A549 (cell line): ENCODE measurements at regions not wholly inside any gene's neighbourhood (a gene's known extent, or its start where the extent isn't known, plus 50 kb on each side); places are given as distances from the start of the nearest gene placed in this dataset.

Source experiments
- ATAC-seq, 2 experiments: fragments of 200-7000 bp in 1 of 2; fragments of >200 bp in 1 of 2; cut with Nextera tagmentation in 1 of 2; cut with Tn5 transposase in 1 of 2; 3 replicates each; pipeline versions ENCODE4 v1.8.0 to v1.9.1; 2018 to 2020; ENCODE audit warnings: mild to moderate bottlenecking in 1 of 2, moderate library complexity in 1 of 2
- CTCF ChIA-PET: fragments of 300-600 bp; sonication (Branson Sonifier 250); formaldehyde crosslinking; extraction: SDS; loops from one replicate; lab custom pipeline; 2021; ENCODE audit warnings: antibody characterized with exemption, inconsistent platforms; lab: Yijun Ruan, JAX
- POLR2A ChIA-PET: fragments of 350-600 bp; formaldehyde crosslinking; extraction: SDS; loops from one replicate; lab custom pipeline; 2021; ENCODE audit warnings: antibody characterized with exemption, inconsistent platforms; lab: Yijun Ruan, JAX
- DNase-seq, 2 experiments: peaks; one replicate each; pipeline versions ENCODE4 v3.0.0 to v3.0.0-alpha.2; 2011 to 2016; ENCODE audit warnings: low read depth in 1 of 2, low spot score in 1 of 2
- FAIRE-seq: peaks from 2 replicates; lab custom pipeline; 2011; peaks lifted over from hg19 to GRCh38; lab: Jason Lieb, UNC
- H3K27ac ChIP-seq, 2 experiments: fragments of >200 bp; sonication (Bioruptor Twin); formaldehyde crosslinking; 3 replicates each; pipeline ENCODE4 v1.5.1; 2016 to 2017
- H3K4me1 ChIP-seq: fragments of >200 bp; sonication (Bioruptor Twin); formaldehyde crosslinking; 3 replicates; pipeline ENCODE4 v1.6.1; 2016
- H3K4me2 ChIP-seq: fragments of >200 bp; sonication (Bioruptor Twin); formaldehyde crosslinking; 3 replicates; pipeline ENCODE4 v1.6.1; 2016
- H3K4me3 ChIP-seq: fragments of >200 bp; sonication (Bioruptor Twin); formaldehyde crosslinking; 3 replicates; pipeline ENCODE4 v1.5.1; 2016
- H3K9me3 ChIP-seq: fragments of >200 bp; sonication (Bioruptor Twin); formaldehyde crosslinking; 3 replicates; pipeline ENCODE4 v1.6.1; 2016
- CBX2 ChIP-seq: fragments of 200-600 bp; sonication (generic); IDR thresholded peaks from 2 replicates; pipeline ENCODE4 v1.6.1; 2016; ENCODE audit warnings: low read depth, mild to moderate bottlenecking, borderline replicate concordance
- CBX8 ChIP-seq: fragments of 200-600 bp; sonication (generic); IDR thresholded peaks from 2 replicates; pipeline ENCODE4 v1.6.1; 2016
- CEBPB ChIP-seq, 2 experiments: fragments of >200 bp in 1 of 2; sonication (Bioruptor Twin) in 1 of 2; formaldehyde crosslinking in 1 of 2; IDR thresholded peaks; 2 replicates each; pipeline ENCODE4 v1.6.1; 2012 to 2016
- CHD4 ChIP-seq: fragments of 200-600 bp; sonication (generic); IDR thresholded peaks from 2 replicates; pipeline ENCODE4 v1.6.1; 2016; ENCODE audit warnings: antibody characterized with exemption, mild to moderate bottlenecking, borderline replicate concordance
- E2F6 ChIP-seq: IDR thresholded peaks from 2 replicates; pipeline ENCODE4 v1.6.1; 2012; ENCODE audit warnings: low read depth, borderline replicate concordance
- EHMT2 ChIP-seq: fragments of 200-600 bp; sonication (generic); IDR thresholded peaks from 2 replicates; pipeline ENCODE4 v1.6.1; 2016; ENCODE audit warnings: antibody characterized with exemption, low read depth, mild to moderate bottlenecking, moderate library complexity
- ESRRA ChIP-seq: fragments of 150-350 bp; IDR thresholded peaks from 2 replicates; pipeline ENCODE4 v1.6.1; 2014; ENCODE audit warnings: mild to moderate bottlenecking, low read length, borderline replicate concordance
- FOSL2 ChIP-seq, 2 experiments: fragments of 450-650 bp in 1 of 2; fragments of >200 bp in 1 of 2; sonication (Bioruptor Twin) in 1 of 2; formaldehyde crosslinking; IDR thresholded peaks; 2 replicates each; pipeline versions ENCODE4 v1.5.0 to v1.6.1; 2016 to 2020; ENCODE audit warnings: mild to moderate bottlenecking in 1 of 2, moderate library complexity in 1 of 2
- FOXS1 ChIP-seq: fragments of 250-450 bp; sonication (Bioruptor Pico); IDR thresholded peaks from 2 replicates; pipeline ENCODE4 v1.5.0; 2020; ENCODE audit warnings: mild to moderate bottlenecking, moderate library complexity
- HEYL ChIP-seq: fragments of 250-450 bp; sonication (Bioruptor Pico); IDR thresholded peaks from 2 replicates; pipeline ENCODE4 v1.8.0; 2021; ENCODE audit warnings: mild to moderate bottlenecking, moderate library complexity
- HOXB13 ChIP-seq: fragments of 250-450 bp; sonication (Bioruptor Pico); IDR thresholded peaks from 2 replicates; pipeline ENCODE4 v1.5.0; 2020; ENCODE audit warnings: low read depth, mild to moderate bottlenecking, moderate library complexity
- JUN ChIP-seq, 2 experiments: fragments of >200 bp; sonication (Bioruptor Twin); formaldehyde crosslinking; IDR thresholded peaks; 2 replicates in 1 of 2; 3 replicates in 1 of 2; pipeline ENCODE4 v1.6.1; 2016 to 2017
- KDM5A ChIP-seq: fragments of 200-600 bp; sonication (generic); IDR thresholded peaks from 2 replicates; pipeline ENCODE4 v1.6.1; 2016; ENCODE audit warnings: antibody characterized with exemption, mild to moderate bottlenecking
- MAFK ChIP-seq: fragments of 450-650 bp; IDR thresholded peaks from 2 replicates; pipeline ENCODE4 v1.6.1; 2014; ENCODE audit not compliant: partially characterized antibody
- MAX ChIP-seq: IDR thresholded peaks from 2 replicates; pipeline ENCODE4 v1.6.1; 2012
- MYC ChIP-seq: IDR thresholded peaks from 2 replicates; pipeline ENCODE4 v1.6.1; 2012; ENCODE audit warnings: mild to moderate bottlenecking, inconsistent platforms, low read length, improper control_type of control experiment, borderline replicate concordance
- NFE2L2 ChIP-seq: fragments of 150-350 bp; conservative IDR thresholded peaks from 2 replicates; pipeline ENCODE4 v1.6.1; 2014; ENCODE audit warnings: low read length
- RARB ChIP-seq: fragments of 250-450 bp; sonication (Bioruptor Pico); IDR thresholded peaks from 2 replicates; pipeline ENCODE4 v1.8.0; 2021; ENCODE audit warnings: mild to moderate bottlenecking, moderate library complexity
- RNF2 ChIP-seq: fragments of 200-600 bp; sonication (generic); IDR thresholded peaks from 2 replicates; pipeline ENCODE4 v1.6.1; 2016; ENCODE audit warnings: low read depth, mild to moderate bottlenecking, antibody characterized with exemption, moderate library complexity, borderline replicate concordance
- SREBF2 ChIP-seq: fragments of 450-650 bp; IDR thresholded peaks from 2 replicates; pipeline ENCODE4 v1.6.1; 2014; ENCODE audit warnings: mild to moderate bottlenecking, moderate library complexity
- USF2 ChIP-seq: fragments of 450-650 bp; IDR thresholded peaks from 2 replicates; pipeline ENCODE4 v1.6.1; 2014; ENCODE audit warnings: antibody characterized with exemption
- ZC3H11A ChIP-seq: fragments of 450-650 bp; IDR thresholded peaks from 2 replicates; pipeline ENCODE4 v1.6.1; 2014; ENCODE audit warnings: antibody characterized with exemption, mild to moderate bottlenecking
- ZSCAN20 ChIP-seq: fragments of 250-450 bp; sonication (Bioruptor Pico); IDR thresholded peaks from 2 replicates; pipeline ENCODE4 v1.8.0; 2022; ENCODE audit warnings: mild to moderate bottlenecking, moderate library complexity
- WGBS: methylation state at CpG from one replicate; pipeline ENCODE4 v1.1.6; 2017; ENCODE audit errors: missing lambda C conversion rate; 5-methylcytosine and 5-hydroxymethylcytosine counted together
- TF ChIP-seq, protein P1 (sequence below): fragments of 150-350 bp; IDR thresholded peaks from 2 replicates; pipeline ENCODE4 v1.6.1; 2014; ENCODE audit warnings: low read depth, mild to moderate bottlenecking, low read length
- TF ChIP-seq, protein P2 (sequence below): fragments of 250-450 bp; sonication (Bioruptor Pico); IDR thresholded peaks from 2 replicates; pipeline ENCODE4 v1.5.0; 2020; ENCODE audit warnings: low read depth, mild to moderate bottlenecking, moderate library complexity
- TF ChIP-seq, protein P3 (sequence below): IDR thresholded peaks from 2 replicates; pipeline ENCODE4 v1.6.1; 2012

DNA sequence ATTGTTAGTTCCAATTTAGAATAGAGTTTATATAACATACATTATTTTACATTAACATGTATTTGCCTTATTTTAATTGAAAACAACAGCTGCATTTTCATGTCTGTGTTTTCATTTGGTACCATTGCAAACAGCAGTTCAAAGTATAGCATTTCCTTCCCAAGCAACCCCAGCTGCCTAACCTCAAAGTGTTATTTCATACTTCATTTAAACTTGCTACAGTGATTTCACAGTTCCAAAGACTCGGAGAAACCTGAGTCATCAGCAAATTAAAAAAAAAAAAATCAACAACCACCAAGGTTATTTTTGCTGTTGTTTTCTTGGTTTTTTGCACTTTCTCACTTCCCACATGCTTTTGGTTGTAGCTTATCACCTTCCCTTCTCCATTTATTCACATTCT lies 236.5 kb upstream of the SPHKAP start:
- FAIRE-seq: no peak
- H3K4me1 ChIP-seq: no peaks in the 10 kb centered on the region
- H3K9me3 ChIP-seq: no peaks in the 10 kb centered on the region
- H3K27ac ChIP-seq: no peak overlapping the region
- DNase-seq: no peak
- CTCF ChIA-PET: no interaction called here
- POLR2A ChIA-PET: no interaction called here
- ATAC-seq: no peak
- no peak overlapping the region for H3K4me2 ChIP-seq
- TF ChIP-seq, protein P1, sequence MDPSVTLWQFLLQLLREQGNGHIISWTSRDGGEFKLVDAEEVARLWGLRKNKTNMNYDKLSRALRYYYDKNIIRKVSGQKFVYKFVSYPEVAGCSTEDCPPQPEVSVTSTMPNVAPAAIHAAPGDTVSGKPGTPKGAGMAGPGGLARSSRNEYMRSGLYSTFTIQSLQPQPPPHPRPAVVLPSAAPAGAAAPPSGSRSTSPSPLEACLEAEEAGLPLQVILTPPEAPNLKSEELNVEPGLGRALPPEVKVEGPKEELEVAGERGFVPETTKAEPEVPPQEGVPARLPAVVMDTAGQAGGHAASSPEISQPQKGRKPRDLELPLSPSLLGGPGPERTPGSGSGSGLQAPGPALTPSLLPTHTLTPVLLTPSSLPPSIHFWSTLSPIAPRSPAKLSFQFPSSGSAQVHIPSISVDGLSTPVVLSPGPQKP: no peak
- no peak for TF ChIP-seq E2F6
- no peak for TF ChIP-seq ZSCAN20 (CRISPR knock-in tag)
- TF ChIP-seq CBX8: no peak
- WGBS: 0% methylated on average over 1 of the region's 1 CpG
- H3K4me3 ChIP-seq: no peak overlapping the region

DNA sequence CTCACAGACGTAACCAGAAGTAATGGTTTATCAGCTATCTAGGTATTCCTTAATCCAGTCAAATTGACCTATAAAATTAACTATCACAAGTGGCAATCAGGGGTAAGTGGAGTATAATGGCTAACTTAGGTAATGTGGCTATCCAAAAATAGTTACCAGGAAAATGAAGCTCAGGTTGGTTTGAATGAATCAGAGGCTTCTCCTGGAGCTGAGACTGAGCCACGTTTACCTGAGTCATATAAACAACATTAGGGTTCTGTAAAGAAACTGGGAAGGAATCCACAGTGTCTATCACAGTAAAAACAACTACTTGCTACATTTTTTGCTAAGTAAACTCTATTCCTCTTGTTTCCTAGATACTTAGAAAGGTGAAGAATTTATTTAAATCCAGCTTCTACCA lies 236.0 kb upstream of the SPHKAP start:
- FAIRE-seq (no peak), ATAC-seq (peak in 1 of 2 experiments; percentile 50; a peak in 1 of 6 replicates), DNase-seq (no peak)
- WGBS: 6% methylated on average over 2 of the region's 2 CpGs
- ChIA-PET POLR2A (no interaction called here), CTCF (no interaction called here)
- Histone ChIP-seq H3K27ac (no peak overlapping the region), H3K4me2 (no peak overlapping the region), H3K9me3 (no peaks in the 10 kb centered on the region), H3K4me1 (no peaks in the 10 kb centered on the region), H3K4me3 (no peak overlapping the region)
- TF ChIP-seq RNF2 (no peak), MYC (no peak), HEYL (CRISPR knock-in tag) (no peak), NFE2L2 (no peak), HOXB13 (no peak), CHD4 (no peak), MAX (no peak), JUN (IDR thresholded peaks at IDR 0.05) (no peak), ZSCAN20 (CRISPR knock-in tag) (no peak), FOSL2 (IDR thresholded peaks at IDR 0.05) (no peak), FOSL2 (CRISPR knock-in tag; IDR thresholded peaks at IDR 0.05) (no peak), ESRRA (no peak), FOXS1 (CRISPR knock-in tag) (no peak), CEBPB (IDR thresholded peaks at IDR 0.05) (no peak), SREBF2 (no peak), ZC3H11A (no peak), MAFK (no peak), USF2 (no peak), KDM5A (no peak)

GRCh38 chr2:228410061-228410460 lies 228.6 kb upstream of the SPHKAP start:
- Histone ChIP-seq H3K4me1 (no peaks in the 10 kb centered on the region), H3K9me3 (no peaks in the 10 kb centered on the region), H3K4me2 (no peak overlapping the region), H3K27ac (no peak overlapping the region), H3K4me3 (no peak overlapping the region)
- DNase-seq: no peak
- no peak for ATAC-seq
- CTCF ChIA-PET: no interaction called here
- TF ChIP-seq EHMT2: no peak
- TF ChIP-seq RARB (CRISPR knock-in tag): no peak
- no peak for TF ChIP-seq CBX2
- no peak for TF ChIP-seq CHD4
- no peak for TF ChIP-seq HOXB13
- TF ChIP-seq, protein P2, sequence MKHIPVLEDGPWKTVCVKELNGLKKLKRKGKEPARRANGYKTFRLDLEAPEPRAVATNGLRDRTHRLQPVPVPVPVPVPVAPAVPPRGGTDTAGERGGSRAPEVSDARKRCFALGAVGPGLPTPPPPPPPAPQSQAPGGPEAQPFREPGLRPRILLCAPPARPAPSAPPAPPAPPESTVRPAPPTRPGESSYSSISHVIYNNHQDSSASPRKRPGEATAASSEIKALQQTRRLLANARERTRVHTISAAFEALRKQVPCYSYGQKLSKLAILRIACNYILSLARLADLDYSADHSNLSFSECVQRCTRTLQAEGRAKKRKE: no peak
- TF ChIP-seq, protein P3, sequence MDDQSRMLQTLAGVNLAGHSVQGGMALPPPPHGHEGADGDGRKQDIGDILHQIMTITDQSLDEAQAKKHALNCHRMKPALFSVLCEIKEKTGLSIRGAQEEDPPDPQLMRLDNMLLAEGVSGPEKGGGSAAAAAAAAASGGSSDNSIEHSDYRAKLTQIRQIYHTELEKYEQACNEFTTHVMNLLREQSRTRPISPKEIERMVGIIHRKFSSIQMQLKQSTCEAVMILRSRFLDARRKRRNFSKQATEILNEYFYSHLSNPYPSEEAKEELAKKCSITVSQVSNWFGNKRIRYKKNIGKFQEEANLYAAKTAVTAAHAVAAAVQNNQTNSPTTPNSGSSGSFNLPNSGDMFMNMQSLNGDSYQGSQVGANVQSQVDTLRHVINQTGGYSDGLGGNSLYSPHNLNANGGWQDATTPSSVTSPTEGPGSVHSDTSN: no peak
- TF ChIP-seq SREBF2: no peak
- 3% methylated on average over 1 of the region's 1 CpG for WGBS
- no peak for FAIRE-seq
- POLR2A ChIA-PET: no interaction called here
